ENCODE measurements at regions not wholly inside any gene's neighbourhood (a gene's known extent, or its start where the extent isn't known, plus 50 kb on each side); places are given as distances from the start of the nearest gene placed in this dataset.
A peak's percentile ranks its signal among the peaks of the same experiment; 100 is the strongest.

DNA sequence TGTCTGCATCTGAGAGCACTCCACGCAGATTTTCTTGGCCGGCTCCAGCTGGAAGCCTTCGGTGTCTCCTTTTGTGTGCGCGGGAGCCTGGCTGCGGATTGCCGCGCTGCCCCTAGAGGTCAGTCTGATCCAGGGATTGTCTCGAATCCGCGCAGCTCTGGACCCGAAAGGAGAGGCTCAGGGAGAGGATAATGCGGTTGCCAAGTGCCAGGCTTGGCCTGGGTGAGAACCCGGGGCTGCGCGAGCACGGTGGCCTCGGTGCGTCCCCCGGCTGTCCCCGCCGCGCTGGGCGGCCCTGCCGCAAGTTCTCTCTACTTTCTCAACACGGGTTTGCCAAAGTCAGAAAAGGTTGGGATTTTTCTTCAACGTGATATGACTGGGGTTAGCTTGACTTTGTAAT is 140.9 kb downstream of the ADCYAP1R1 start:
- Histone ChIP-seq H3K27me3 (ENCODE audit: insufficient read depth, low read length) (no peaks in the 10 kb centered on the region), H3K4me2 (ENCODE audit: low read length) (no peak overlapping the region), H2BK5ac (ENCODE audit: low read depth, low read length, poor library complexity) (no peak overlapping the region), H3K36me3 (ENCODE audit: control insufficient read depth in 1 of 2, insufficient read depth in 2 of 2, low read length in 2 of 2) (no peaks in the 10 kb centered on the region), H2AK5ac (ENCODE audit: low read length) (no peak overlapping the region), H3K27ac (ENCODE audit: low read depth, low read length) (no peak overlapping the region), H3K4ac (ENCODE audit: low read depth, low read length) (no peak overlapping the region), H3K9me3 (ENCODE audit: insufficient read depth, low read depth, low read length) (peaks cover 2% of the 10 kb centered on the region), H4K91ac (ENCODE audit: low read depth, low read length) (no peak overlapping the region), H3K23ac (ENCODE audit: low read length) (no peak overlapping the region), H2BK120ac (ENCODE audit: insufficient read depth, low read length, poor library complexity) (no peak overlapping the region), H2BK12ac (ENCODE audit: low read length) (no peak overlapping the region), H4K12ac (ENCODE audit: low read depth, low read length) (no peak overlapping the region), H2AFZ (ENCODE audit: insufficient read depth, low read length, poor library complexity) (no peak overlapping the region), H3K4me3 (ENCODE audit: low read depth, low read length) (no peak overlapping the region), H3K18ac (ENCODE audit: low read length) (no peak overlapping the region), H3K79me2 (ENCODE audit: control insufficient read depth, insufficient read depth, low read length, poor library complexity) (no peaks in the 10 kb centered on the region), H3K14ac (ENCODE audit: low read length) (no peak overlapping the region), H3K9ac (ENCODE audit: low read length) (no peak overlapping the region), H4K8ac (ENCODE audit: low read depth, low read length) (no peak overlapping the region), H3K4me1 (ENCODE audit: control insufficient read depth in 1 of 2, insufficient read depth in 2 of 2, low read length in 2 of 2) (no peaks in the 10 kb centered on the region), H3K79me1 (ENCODE audit: low read length) (no peaks in the 10 kb centered on the region)
- DNase-seq: peak; percentile 35 to 63
- WGBS (ENCODE audit: extremely low coverage, insufficient coverage, insufficient read length): no CpG with 5 or more reads among the region's 27 CpGs

DNA sequence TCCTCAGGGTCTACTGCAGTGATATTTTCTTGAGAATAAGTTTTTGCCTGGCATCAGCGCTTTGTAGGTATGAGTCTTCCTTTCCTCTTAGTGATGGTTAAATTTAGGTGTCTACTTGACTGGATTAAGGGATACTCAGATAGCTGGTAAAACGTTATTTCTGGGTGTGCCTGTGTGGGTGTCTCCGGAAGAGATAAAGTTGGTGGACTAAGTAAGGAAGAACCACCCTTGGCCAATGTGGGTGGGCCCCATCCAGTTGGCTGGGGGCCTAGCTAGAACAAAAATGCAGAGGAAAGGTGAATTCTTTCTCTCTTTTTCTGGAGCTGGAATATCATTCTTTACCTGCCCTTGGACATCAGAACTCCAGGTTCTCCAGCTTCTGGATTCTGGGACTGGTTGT is 138.8 kb downstream of the ADCYAP1R1 start:
- Histone ChIP-seq H2BK5ac (ENCODE audit: low read depth, low read length, poor library complexity) (no peak overlapping the region), H4K12ac (ENCODE audit: low read depth, low read length) (no peak overlapping the region), H2BK12ac (ENCODE audit: low read length) (no peak overlapping the region), H3K79me1 (ENCODE audit: low read length) (no peaks in the 10 kb centered on the region), H2BK120ac (ENCODE audit: insufficient read depth, low read length, poor library complexity) (no peak overlapping the region), H4K8ac (ENCODE audit: low read depth, low read length) (no peak overlapping the region), H3K4me3 (ENCODE audit: low read depth, low read length) (no peak overlapping the region), H3K4ac (ENCODE audit: low read depth, low read length) (no peak overlapping the region), H3K36me3 (ENCODE audit: control insufficient read depth in 1 of 2, insufficient read depth in 2 of 2, low read length in 2 of 2) (no peaks in the 10 kb centered on the region), H3K9ac (ENCODE audit: low read length) (no peak overlapping the region), H4K91ac (ENCODE audit: low read depth, low read length) (no peak overlapping the region), H2AK5ac (ENCODE audit: low read length) (no peak overlapping the region), H2AFZ (ENCODE audit: insufficient read depth, low read length, poor library complexity) (no peak overlapping the region), H3K23ac (ENCODE audit: low read length) (no peak overlapping the region), H3K27me3 (ENCODE audit: insufficient read depth, low read length) (no peaks in the 10 kb centered on the region), H3K9me3 (ENCODE audit: insufficient read depth, low read depth, low read length) (no peaks in the 10 kb centered on the region), H3K4me2 (ENCODE audit: low read length) (no peak overlapping the region), H3K4me1 (ENCODE audit: control insufficient read depth in 1 of 2, insufficient read depth in 2 of 2, low read length in 2 of 2) (no peaks in the 10 kb centered on the region), H3K79me2 (ENCODE audit: control insufficient read depth, insufficient read depth, low read length, poor library complexity) (no peaks in the 10 kb centered on the region), H3K18ac (ENCODE audit: low read length) (no peak overlapping the region), H3K14ac (ENCODE audit: low read length) (no peak overlapping the region), H3K27ac (ENCODE audit: low read depth, low read length) (no peak overlapping the region)
- no peak for DNase-seq
- no CpG with 5 or more reads among the region's 3 CpGs for WGBS (ENCODE audit: extremely low coverage, insufficient coverage, insufficient read length)

DNA sequence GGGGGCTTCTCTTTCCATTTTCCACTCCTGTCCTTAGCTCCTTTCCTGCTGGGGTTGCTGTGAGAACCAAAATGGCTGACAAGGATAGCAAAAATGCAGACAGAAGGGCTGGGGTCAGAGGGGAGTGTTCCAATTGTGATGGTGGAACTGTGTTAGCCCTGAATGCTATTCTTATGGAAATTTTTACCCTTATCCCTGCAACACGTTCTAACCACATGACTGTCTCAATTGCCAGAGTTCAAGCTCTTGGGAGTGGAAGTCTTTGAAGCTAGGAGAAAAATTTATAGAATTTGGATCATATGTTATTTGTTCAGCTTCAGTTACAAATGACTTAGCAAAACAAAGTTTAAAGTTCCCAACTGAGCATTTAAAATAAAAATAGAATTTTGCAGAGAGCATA is 134.1 kb downstream of the ADCYAP1R1 start:
- H3K27me3 ChIP-seq (ENCODE audit: insufficient read depth, low read length): no peaks in the 10 kb centered on the region
- H2AFZ ChIP-seq (ENCODE audit: insufficient read depth, low read length, poor library complexity): no peak overlapping the region
- H4K12ac ChIP-seq (ENCODE audit: low read depth, low read length): no peak overlapping the region
- H3K9me3 ChIP-seq (ENCODE audit: insufficient read depth, low read depth, low read length): no peaks in the 10 kb centered on the region
- no peak overlapping the region for H3K23ac ChIP-seq (ENCODE audit: low read length)
- no peak overlapping the region for H2BK120ac ChIP-seq (ENCODE audit: insufficient read depth, low read length, poor library complexity)
- H2BK12ac ChIP-seq (ENCODE audit: low read length): no peak overlapping the region
- no peak overlapping the region for H4K8ac ChIP-seq (ENCODE audit: low read depth, low read length)
- H3K36me3 ChIP-seq (ENCODE audit: control insufficient read depth in 1 of 2, insufficient read depth in 2 of 2, low read length in 2 of 2): no peaks in the 10 kb centered on the region
- H3K14ac ChIP-seq (ENCODE audit: low read length): no peak overlapping the region
- H3K4me3 ChIP-seq (ENCODE audit: low read depth, low read length): no peak overlapping the region
- no peaks in the 10 kb centered on the region for H3K79me2 ChIP-seq (ENCODE audit: control insufficient read depth, insufficient read depth, low read length, poor library complexity)
- no peak overlapping the region for H3K18ac ChIP-seq (ENCODE audit: low read length)
- DNase-seq: no peak
- H3K4ac ChIP-seq (ENCODE audit: low read depth, low read length): no peak overlapping the region
- no CpG with 5 or more reads among the region's 1 CpG for WGBS (ENCODE audit: extremely low coverage, insufficient coverage, insufficient read length)
- no peak overlapping the region for H3K27ac ChIP-seq (ENCODE audit: low read depth, low read length)
- H3K4me2 ChIP-seq (ENCODE audit: low read length): no peak overlapping the region
- H2AK5ac ChIP-seq (ENCODE audit: low read length): no peak overlapping the region
- no peak overlapping the region for H3K9ac ChIP-seq (ENCODE audit: low read length)
- H2BK5ac ChIP-seq (ENCODE audit: low read depth, low read length, poor library complexity): no peak overlapping the region
- no peaks in the 10 kb centered on the region for H3K4me1 ChIP-seq (ENCODE audit: control insufficient read depth in 1 of 2, insufficient read depth in 2 of 2, low read length in 2 of 2)
- no peak overlapping the region for H4K91ac ChIP-seq (ENCODE audit: low read depth, low read length)
- H3K79me1 ChIP-seq (ENCODE audit: low read length): no peaks in the 10 kb centered on the region

DNA sequence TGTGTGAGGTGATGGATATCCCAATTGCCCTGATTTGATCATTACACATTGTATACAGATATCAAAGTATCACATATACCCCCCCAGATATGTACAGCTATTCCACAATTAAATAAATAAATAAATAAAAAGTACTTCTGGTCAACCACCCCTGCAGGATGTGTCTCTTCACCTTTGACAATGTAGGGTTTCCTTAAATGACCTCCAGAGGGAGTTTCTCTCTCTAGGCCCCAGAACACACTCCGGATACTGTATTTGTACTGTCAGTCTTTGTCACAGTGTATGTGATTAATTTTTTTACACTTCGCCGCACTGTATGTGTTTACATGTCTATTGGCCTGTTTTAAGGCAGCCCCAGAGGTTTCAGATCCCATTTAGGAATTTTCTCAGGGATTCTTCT is 123.6 kb downstream of the ADCYAP1R1 start:
- WGBS (ENCODE audit: extremely low coverage, insufficient coverage, insufficient read length): no CpG with 5 or more reads among the region's 3 CpGs

More for the DNA sequence above, 123.6 kb downstream of the ADCYAP1R1 start:
- H3K79me1 ChIP-seq (ENCODE audit: low read length): no peaks in the 10 kb centered on the region
- H3K18ac ChIP-seq (ENCODE audit: low read length): no peak overlapping the region
- no peak overlapping the region for H3K4ac ChIP-seq (ENCODE audit: low read depth, low read length)
- H2BK5ac ChIP-seq (ENCODE audit: low read depth, low read length, poor library complexity): no peak overlapping the region
- no peak overlapping the region for H2AFZ ChIP-seq (ENCODE audit: insufficient read depth, low read length, poor library complexity)
- H2AK5ac ChIP-seq (ENCODE audit: low read length): no peak overlapping the region
- DNase-seq: no peak
- no peak overlapping the region for H3K14ac ChIP-seq (ENCODE audit: low read length)
- H4K12ac ChIP-seq (ENCODE audit: low read depth, low read length): no peak overlapping the region
- no peak overlapping the region for H3K27ac ChIP-seq (ENCODE audit: low read depth, low read length)
- H3K79me2 ChIP-seq (ENCODE audit: control insufficient read depth, insufficient read depth, low read length, poor library complexity): no peaks in the 10 kb centered on the region
- H3K4me3 ChIP-seq (ENCODE audit: low read depth, low read length): no peak overlapping the region
- H3K9ac ChIP-seq (ENCODE audit: low read length): no peak overlapping the region
- H3K36me3 ChIP-seq (ENCODE audit: control insufficient read depth in 1 of 2, insufficient read depth in 2 of 2, low read length in 2 of 2): no peaks in the 10 kb centered on the region
- no peak overlapping the region for H4K8ac ChIP-seq (ENCODE audit: low read depth, low read length)
- H2BK12ac ChIP-seq (ENCODE audit: low read length): no peak overlapping the region
- no peak overlapping the region for H3K23ac ChIP-seq (ENCODE audit: low read length)
- H2BK120ac ChIP-seq (ENCODE audit: insufficient read depth, low read length, poor library complexity): no peak overlapping the region
- no peaks in the 10 kb centered on the region for H3K27me3 ChIP-seq (ENCODE audit: insufficient read depth, low read length)
- no peaks in the 10 kb centered on the region for H3K9me3 ChIP-seq (ENCODE audit: insufficient read depth, low read depth, low read length)
- H3K4me1 ChIP-seq (ENCODE audit: control insufficient read depth in 1 of 2, insufficient read depth in 2 of 2, low read length in 2 of 2): no peaks in the 10 kb centered on the region
- no peak overlapping the region for H3K4me2 ChIP-seq (ENCODE audit: low read length)
- no peak overlapping the region for H4K91ac ChIP-seq (ENCODE audit: low read depth, low read length)

All from trophoblast cell (in vitro differentiated cells and primary cell).